Activated naive CD8-positive, alpha-beta T cell treated with anti-CD3 and anti-CD28 coated beads for 36 hours (primary cell): ENCODE measurements at regions not wholly inside any gene's neighbourhood (a gene's known extent, or its start where the extent isn't known, plus 50 kb on each side); places are given as distances from the start of the nearest gene placed in this dataset.

Experiments
- DNase-seq: peaks from one replicate; pipeline ENCODE4 v3.0.0; 2021
- H3K27ac Mint-ChIP-seq: one replicate; pipeline ENCODE4 v1.8.0; 2022; ENCODE audit warnings: mild to moderate bottlenecking, moderate library complexity, mixed read lengths
- H3K27me3 Mint-ChIP-seq: one replicate; pipeline ENCODE4 v1.8.0; 2022; ENCODE audit warnings: mild to moderate bottlenecking, mixed read lengths
- H3K36me3 Mint-ChIP-seq: one replicate; pipeline ENCODE4 v1.8.0; 2021; ENCODE audit warnings: mild to moderate bottlenecking, mixed read lengths
- H3K4me1 Mint-ChIP-seq: one replicate; pipeline ENCODE4 v1.8.0; 2021; ENCODE audit warnings: mixed read lengths
- H3K4me3 Mint-ChIP-seq: one replicate; pipeline ENCODE4 v1.8.0; 2022; ENCODE audit warnings: mild to moderate bottlenecking, moderate library complexity, mixed read lengths
- H3K9me3 Mint-ChIP-seq: one replicate; pipeline ENCODE4 v1.8.0; 2022; ENCODE audit warnings: mixed read lengths

DNA sequence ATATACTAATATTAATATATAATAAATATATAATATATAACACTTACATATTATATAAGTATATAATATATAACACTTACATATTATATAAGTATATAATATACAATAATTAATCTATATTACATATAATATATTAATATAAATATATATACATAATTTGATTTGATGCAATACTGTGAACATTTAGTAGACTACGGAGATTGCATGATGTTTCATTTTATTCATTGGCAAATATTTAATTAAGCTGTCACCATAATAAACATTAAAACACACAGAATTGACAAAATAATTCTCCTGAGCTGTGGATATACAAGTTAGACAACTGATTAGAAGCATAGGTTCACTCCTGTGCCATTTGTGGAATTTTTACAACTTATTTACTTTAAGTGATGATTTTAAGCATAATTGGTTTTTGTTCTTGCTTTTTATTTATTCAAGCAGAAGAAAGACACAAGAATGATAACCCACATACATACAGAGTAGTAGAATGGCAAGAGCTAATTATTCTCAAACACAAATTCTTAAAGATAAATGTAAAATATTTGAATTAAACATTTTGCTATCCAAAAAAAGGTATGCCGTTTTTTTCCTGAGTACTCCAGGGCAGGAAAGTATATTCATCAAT is 65.8 kb upstream of the TOP3B start:
- no peak overlapping the region for H3K4me3 Mint-ChIP-seq
- no peaks in the 10 kb centered on the region for H3K36me3 Mint-ChIP-seq
- H3K9me3 Mint-ChIP-seq, result no peaks in the 10 kb centered on the region

DNA sequence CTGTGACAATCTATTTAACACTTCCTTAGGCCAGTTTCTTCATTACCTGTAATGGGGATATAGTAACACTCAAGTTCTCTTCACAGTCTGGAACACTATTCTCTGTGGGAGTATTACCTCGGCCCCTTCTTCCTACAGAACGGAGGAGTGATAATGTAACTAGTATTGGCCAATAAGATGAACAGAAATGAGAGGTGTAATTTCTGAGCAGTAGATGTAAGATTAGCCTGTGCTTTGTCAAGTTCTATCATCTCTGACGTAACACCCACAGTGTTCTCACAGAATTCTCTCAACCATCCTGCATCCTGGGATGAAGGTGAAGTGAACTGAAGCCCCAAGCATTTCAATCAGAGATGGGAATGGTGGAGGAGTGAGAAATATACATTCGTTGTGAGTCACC is 65.2 kb upstream of the TOP3B start:
- DNase-seq, result no peak
- no peaks in the 10 kb centered on the region for H3K36me3 Mint-ChIP-seq
- H3K27me3 Mint-ChIP-seq, result peaks cover 24% of the 10 kb centered on the region
- H3K27ac Mint-ChIP-seq, result no peak overlapping the region
- H3K4me3 Mint-ChIP-seq, result no peak overlapping the region
- H3K9me3 Mint-ChIP-seq, result no peaks in the 10 kb centered on the region
- no peaks in the 10 kb centered on the region for H3K4me1 Mint-ChIP-seq

More for the DNA sequence above, 65.8 kb upstream of the TOP3B start:
- peaks cover 27% of the 10 kb centered on the region for H3K27me3 Mint-ChIP-seq
- no peaks in the 10 kb centered on the region for H3K4me1 Mint-ChIP-seq
- H3K27ac Mint-ChIP-seq, result no peak overlapping the region
- DNase-seq, result no peak

DNA sequence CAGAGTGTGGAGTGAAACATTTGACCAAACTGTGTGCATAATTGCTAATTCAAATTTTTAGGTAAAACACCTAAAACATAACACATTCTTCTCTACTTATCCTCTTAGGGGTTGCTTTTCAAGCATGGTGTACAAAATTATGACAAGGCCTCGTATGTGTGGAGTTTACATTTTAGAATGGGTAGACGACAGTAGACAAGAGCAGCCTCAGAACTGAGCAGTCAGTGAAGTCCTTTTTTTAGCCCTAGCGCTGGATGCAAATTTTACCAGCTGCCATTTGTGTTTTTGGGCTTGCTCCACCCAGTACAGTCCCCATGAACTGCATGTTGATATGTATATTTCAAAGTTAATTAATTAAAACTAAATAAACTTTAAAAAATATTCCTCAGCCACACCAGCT is 64.7 kb upstream of the TOP3B start:
- no peak for DNase-seq
- no peaks in the 10 kb centered on the region for H3K36me3 Mint-ChIP-seq
- H3K4me1 Mint-ChIP-seq, result peaks cover under 1% of the 10 kb centered on the region
- no peak overlapping the region for H3K4me3 Mint-ChIP-seq
- no peak overlapping the region for H3K27ac Mint-ChIP-seq
- H3K27me3 Mint-ChIP-seq, result peaks cover 19% of the 10 kb centered on the region
- no peaks in the 10 kb centered on the region for H3K9me3 Mint-ChIP-seq

DNA sequence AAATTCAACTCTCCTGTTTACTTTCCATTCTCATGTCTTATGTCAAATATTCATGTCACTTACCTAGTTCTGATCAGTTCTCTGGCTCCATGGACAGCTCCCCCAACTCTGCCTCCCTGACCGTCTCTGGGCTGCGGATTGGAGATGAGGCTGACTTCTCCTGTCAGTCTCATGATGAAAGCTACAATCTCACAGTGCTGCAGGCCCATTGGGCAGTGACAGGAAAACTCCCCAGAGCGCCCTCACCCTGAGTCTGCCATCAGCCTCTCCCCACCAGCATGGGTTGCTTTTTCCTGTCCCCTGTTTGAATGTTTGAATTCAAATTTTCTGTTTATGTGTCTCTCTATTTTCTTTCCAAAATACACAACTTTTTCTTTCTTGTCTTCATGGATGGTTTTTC is 63.8 kb upstream of the TOP3B start:
- H3K27ac Mint-ChIP-seq, result no peak overlapping the region
- H3K27me3 Mint-ChIP-seq, result peaks cover 12% of the 10 kb centered on the region
- H3K36me3 Mint-ChIP-seq, result no peaks in the 10 kb centered on the region
- H3K9me3 Mint-ChIP-seq, result no peaks in the 10 kb centered on the region
- H3K4me3 Mint-ChIP-seq, result no peak overlapping the region
- no peak for DNase-seq
- peaks cover 7% of the 10 kb centered on the region for H3K4me1 Mint-ChIP-seq

DNA sequence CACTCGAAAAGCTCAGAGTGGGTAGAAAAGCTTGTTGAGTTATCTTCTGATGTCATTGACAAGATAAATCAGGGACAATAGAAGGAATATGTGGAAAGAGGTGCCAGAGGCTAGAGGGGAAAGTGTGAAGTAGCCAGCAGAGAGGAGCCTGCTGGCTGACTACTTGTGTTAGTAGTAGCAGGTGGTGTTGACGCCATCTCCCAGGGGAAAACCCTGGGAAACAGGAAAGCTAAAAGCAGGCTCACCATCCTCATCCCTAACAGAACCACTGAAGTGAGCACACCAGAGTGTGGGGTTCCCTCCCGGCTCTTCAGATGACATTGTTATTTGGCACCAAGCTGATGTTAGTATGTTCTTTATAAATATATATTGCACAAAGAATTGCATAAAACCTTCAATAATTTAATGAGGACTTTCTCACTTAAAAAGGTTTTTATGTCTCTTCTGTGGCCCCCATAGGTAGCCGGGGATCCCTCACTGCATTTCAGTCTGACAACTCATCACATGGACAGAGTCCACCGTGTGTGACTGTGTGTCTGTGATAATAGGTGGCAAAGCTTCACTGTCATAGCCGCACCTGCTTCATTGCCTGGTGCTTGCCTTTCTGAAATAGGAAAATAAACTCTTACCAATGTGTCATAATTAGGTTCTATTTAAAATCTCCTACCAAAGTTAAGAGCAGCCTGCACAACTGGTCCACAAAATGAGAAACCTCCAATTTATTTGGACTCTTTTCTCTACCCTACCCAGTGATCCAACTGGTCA is 63.2 kb upstream of the TOP3B start:
- Mint-ChIP-seq H3K4me1 (peaks cover 7% of the 10 kb centered on the region), H3K27ac (no peak overlapping the region), H3K4me3 (no peak overlapping the region), H3K27me3 (peaks cover 8% of the 10 kb centered on the region), H3K9me3 (no peaks in the 10 kb centered on the region), H3K36me3 (no peaks in the 10 kb centered on the region)
- DNase-seq, result no peak

DNA sequence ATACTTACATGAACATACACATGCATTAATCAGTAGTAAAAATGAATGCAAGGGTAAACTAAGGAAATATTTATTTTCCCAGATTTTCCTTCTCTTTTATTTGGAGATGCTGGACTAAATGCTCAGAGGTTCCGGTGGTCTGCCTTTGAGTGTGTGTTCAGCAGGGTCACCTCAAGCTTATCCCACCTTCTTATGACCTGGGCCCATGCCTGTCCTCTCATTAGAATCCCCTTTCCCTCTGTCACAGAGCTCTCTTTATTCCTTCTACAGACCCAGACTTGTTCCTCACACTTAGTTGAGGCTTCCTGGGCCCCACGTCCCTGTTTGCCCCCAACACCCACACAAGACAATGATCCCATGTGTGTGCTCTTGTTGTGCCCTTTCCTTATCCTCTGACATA is 61.6 kb upstream of the TOP3B start:
- Mint-ChIP-seq H3K4me3 (no peak overlapping the region), H3K36me3 (no peaks in the 10 kb centered on the region), H3K27ac (no peak overlapping the region), H3K9me3 (no peaks in the 10 kb centered on the region), H3K27me3 (peaks cover 6% of the 10 kb centered on the region), H3K4me1 (peaks cover 7% of the 10 kb centered on the region)
- DNase-seq, result no peak

DNA sequence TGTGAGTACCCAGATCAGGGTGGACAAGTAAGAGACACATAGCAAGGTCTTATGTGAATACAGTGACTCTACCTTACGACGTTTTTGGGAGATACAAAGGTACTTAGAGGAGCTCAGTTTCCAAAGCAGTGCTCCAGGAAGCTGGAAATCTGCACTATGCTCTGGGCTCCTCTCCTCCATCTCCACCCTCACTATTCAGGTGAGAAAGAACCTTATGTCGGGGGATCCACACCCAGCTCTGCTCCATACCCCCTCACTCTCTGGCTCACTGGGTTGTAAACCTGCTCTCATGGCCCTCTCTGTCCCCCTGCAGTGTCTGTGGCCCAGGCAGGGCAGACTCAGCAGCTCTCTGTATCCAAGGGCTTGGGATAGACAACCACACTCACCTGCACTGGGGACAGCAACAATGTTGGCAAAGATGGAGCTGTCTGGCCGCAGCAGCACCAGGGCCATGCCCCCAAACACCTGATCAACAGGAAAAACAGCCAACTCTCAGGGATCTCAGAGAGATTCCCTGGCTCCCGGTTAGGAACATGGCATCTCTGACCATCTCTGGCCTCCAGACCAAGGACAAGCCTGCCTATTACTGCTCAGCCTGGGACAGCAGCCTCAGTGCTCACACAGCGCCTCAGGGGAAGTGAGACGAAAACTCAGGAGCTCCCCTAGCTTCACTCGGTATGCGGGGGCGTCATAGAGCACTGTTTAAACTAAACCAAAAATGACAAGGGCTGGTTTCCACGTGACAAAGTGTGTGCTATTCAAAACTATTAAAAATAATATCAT is 60.9 kb upstream of the TOP3B start:
- Mint-ChIP-seq H3K4me3 (no peak overlapping the region), H3K4me1 (peaks cover 7% of the 10 kb centered on the region), H3K27ac (peak overlapping the region; percentile 14), H3K9me3 (no peaks in the 10 kb centered on the region), H3K27me3 (peaks cover 1% of the 10 kb centered on the region), H3K36me3 (no peaks in the 10 kb centered on the region)
- DNase-seq, result no peak

DNA sequence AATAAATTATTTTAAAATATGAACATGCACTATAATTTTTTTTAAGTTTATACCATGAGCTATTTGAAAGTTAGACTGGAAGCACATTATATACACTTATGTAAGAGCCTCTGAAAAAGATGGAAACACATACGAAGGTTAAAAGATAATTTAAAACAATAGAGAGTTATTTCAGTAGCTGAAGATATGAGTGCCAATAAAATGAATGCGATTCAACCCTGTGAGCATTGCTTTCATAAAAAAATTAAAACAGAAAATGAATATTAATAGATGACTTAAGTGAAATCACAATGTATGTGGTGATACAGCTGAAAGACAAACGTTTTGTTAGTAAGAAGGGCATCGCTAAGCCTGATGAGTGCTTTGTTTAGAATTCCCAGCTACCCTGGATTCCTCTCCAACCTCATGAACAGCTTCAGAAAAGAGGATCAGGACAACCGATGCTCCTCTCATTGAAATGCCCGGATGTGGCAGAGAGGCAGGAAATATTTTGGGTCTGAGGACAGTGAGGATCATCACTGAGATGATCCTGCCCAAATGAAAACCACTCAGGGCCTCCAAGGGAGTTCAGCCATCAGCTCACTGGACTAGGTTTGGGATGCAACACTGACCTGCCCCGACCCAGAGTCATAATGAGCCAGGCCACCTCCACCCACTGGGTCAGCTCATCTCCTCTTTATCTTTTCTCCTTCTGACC is 60.2 kb upstream of the TOP3B start:
- Mint-ChIP-seq H3K27me3 (no peaks in the 10 kb centered on the region), H3K4me1 (peaks cover 7% of the 10 kb centered on the region), H3K9me3 (no peaks in the 10 kb centered on the region), H3K4me3 (no peak overlapping the region), H3K36me3 (no peaks in the 10 kb centered on the region), H3K27ac (no peak overlapping the region)
- DNase-seq, result no peak

DNA sequence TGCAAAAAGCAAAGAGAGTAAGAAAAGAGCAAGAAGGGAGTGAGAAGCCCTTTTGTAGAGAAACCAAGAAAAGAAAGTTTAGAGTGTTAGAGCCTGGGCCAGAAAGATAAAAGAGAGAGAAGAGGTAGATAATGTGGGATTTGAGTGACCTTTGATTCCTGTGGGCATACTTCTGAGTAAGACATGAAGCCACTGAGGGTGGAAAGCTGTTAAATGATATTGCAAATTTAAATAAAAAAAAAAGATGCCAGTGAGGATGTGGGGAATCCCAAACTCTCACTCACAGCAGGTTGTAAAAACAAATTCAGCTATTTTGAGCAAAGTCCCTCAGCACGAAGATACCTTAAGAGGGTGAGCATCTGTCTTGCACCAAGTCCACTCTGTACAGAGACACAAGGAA is 59.4 kb upstream of the TOP3B start:
- H3K27me3 Mint-ChIP-seq, result no peaks in the 10 kb centered on the region
- H3K36me3 Mint-ChIP-seq, result no peaks in the 10 kb centered on the region
- H3K9me3 Mint-ChIP-seq, result no peaks in the 10 kb centered on the region
- no peak overlapping the region for H3K4me3 Mint-ChIP-seq
- H3K27ac Mint-ChIP-seq, result no peak overlapping the region
- no peak for DNase-seq
- peaks cover 7% of the 10 kb centered on the region for H3K4me1 Mint-ChIP-seq

DNA sequence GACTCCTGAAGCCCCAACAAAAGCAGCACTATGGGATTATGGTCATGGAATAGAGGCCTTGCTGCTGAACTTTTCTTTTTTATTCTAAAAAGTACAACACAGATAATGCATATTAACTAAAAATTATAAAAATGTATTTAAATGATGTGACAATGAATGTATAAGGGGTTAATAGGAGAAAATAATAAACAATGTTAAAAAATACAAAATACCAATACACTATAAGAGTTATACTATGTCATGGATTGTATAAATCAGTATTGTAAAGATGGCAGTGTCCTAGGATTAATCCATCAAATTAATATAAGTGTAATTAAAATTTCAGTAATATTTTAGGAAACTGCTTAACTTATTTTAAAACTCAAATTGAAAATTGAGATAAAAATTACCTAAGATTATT is 58.3 kb upstream of the TOP3B start:
- Mint-ChIP-seq H3K4me3 (no peak overlapping the region), H3K9me3 (no peaks in the 10 kb centered on the region), H3K36me3 (no peaks in the 10 kb centered on the region), H3K27me3 (peaks cover 3% of the 10 kb centered on the region), H3K4me1 (peaks cover 7% of the 10 kb centered on the region), H3K27ac (no peak overlapping the region)
- no peak for DNase-seq

DNA sequence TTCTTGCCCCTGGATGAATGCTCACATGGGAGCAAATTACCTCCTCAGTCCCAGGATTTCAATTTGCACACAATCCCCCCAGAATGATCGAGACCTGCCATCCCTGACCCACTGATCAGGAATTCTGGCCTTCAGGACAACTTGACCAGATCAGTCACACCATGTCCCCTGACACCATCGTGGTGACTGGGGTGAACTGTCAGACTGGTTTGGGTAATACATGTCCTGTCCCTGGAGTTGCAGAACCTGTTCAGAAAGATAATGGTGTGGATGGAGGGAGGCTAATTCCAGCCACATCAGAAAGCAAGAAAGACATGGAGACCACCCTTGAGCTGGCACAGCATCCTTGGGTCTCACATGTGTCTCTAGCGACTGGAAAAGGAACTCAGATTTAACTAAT is 57.9 kb upstream of the TOP3B start:
- Mint-ChIP-seq H3K36me3 (no peaks in the 10 kb centered on the region), H3K4me3 (no peak overlapping the region), H3K27me3 (peaks cover 6% of the 10 kb centered on the region), H3K9me3 (no peaks in the 10 kb centered on the region), H3K27ac (no peak overlapping the region), H3K4me1 (peaks cover 7% of the 10 kb centered on the region)
- no peak for DNase-seq

DNA sequence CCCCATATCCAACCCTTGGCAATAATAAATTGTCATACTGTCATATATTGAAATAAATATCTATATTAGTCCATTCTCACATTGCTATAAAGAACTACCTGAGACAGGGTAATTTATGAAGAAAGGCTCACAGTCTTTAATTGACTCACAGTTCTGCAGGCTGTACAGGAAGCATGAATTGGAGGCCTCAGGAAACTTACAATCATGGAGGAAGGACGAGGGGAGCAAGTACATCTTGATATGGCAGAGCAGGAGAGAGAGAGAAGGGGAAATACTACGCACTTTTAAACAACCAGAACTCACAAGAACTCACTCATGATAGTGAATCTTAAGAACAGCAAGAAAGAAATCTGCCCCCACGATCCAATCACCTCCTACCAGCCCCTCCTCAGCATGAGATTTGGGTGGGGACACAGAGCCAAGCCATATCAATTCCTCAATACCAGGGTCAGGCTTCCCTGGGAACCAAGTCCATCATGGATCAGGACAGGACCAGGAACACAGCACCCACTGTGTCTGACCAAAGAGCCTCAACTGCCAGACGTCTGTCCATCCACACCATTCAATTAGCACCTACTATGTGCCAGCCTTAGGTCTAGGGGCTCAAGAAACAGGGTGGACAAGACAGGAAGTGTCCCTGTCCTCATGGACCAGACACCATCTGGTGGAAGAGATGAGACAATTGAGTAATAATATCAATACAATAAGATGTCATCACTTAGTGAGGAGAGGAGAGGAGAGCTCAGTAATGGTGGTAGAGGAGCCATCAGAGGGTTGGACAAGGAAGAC is 56.9 kb upstream of the TOP3B start:
- Mint-ChIP-seq H3K27me3 (peaks cover 10% of the 10 kb centered on the region), H3K36me3 (no peaks in the 10 kb centered on the region), H3K27ac (no peak overlapping the region), H3K4me3 (no peak overlapping the region), H3K9me3 (no peaks in the 10 kb centered on the region), H3K4me1 (peaks cover 7% of the 10 kb centered on the region)
- no peak for DNase-seq

DNA sequence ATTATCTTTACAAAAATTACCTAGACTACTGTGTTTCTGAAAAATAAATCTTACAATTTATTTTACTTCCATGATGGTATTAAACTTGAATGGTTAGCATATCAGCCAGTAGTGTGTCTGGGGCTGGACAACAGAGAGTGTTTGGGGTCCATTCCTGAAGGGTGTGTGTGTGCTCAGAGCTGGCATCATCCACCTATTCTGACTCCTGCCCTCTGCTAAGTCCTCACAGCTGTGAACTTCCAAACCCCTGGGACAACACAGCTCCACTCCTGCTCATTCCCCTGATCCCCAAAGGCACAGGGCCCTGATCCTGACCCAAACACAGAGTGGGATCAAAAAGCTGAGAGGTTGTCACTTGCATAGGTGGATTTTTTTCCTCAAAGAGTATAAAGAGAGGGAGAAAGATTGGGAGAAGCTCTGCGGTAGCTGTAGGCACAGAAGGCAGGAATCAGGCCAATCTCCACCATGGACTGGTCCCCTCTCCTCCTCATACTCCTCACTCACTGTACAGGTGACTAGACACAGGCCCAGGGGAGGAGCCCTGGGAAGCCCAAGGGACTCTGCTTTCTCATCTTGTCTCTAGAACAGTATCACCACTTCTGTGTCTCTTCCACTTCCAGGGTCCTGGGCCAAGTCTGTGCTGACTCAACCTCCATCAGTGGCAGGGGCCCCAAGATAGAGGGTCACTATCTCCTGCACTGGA is 55.7 kb upstream of the TOP3B start:
- H3K4me1 Mint-ChIP-seq, result peaks cover 7% of the 10 kb centered on the region
- H3K27ac Mint-ChIP-seq, result no peak overlapping the region
- DNase-seq, result no peak
- no peaks in the 10 kb centered on the region for H3K36me3 Mint-ChIP-seq
- no peak overlapping the region for H3K4me3 Mint-ChIP-seq
- no peaks in the 10 kb centered on the region for H3K9me3 Mint-ChIP-seq
- peaks cover 10% of the 10 kb centered on the region for H3K27me3 Mint-ChIP-seq

DNA sequence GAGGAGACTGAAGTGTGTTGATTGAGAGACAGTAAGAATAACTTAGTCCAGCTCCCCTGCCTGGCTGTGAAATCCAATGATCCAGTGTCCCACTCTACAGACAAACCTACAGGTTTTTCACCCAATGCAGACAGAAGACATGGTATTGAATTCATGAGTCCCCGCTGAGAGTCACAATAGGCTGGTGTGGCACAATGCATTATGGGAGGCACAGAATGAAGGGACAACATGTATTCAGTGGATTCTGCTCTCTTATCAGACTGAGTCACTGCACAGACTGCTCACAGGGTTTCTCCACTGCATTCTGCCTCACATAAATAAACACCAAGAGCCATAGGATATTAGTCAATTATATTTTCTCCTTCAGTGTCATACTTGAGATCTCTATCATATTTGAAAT is 55.2 kb upstream of the TOP3B start:
- H3K4me1 Mint-ChIP-seq, result peaks cover 7% of the 10 kb centered on the region
- no peaks in the 10 kb centered on the region for H3K9me3 Mint-ChIP-seq
- H3K27me3 Mint-ChIP-seq, result peaks cover 10% of the 10 kb centered on the region

More for the DNA sequence above, 55.2 kb upstream of the TOP3B start:
- H3K27ac Mint-ChIP-seq, result no peak overlapping the region
- DNase-seq, result no peak
- H3K36me3 Mint-ChIP-seq, result no peaks in the 10 kb centered on the region
- H3K4me3 Mint-ChIP-seq, result no peak overlapping the region
